H9 (cell line): ENCODE measurements at regions not wholly inside any gene's neighbourhood (a gene's known extent, or its start where the extent isn't known, plus 50 kb on each side); places are given as distances from the start of the nearest gene placed in this dataset.

Experiments
- DNase-seq: peaks from one replicate; pipeline ENCODE4 v3.0.0-alpha.2; 2017
- H2AFZ ChIP-seq: one replicate; pipeline ENCODE4 v1.6.1; 2013; ENCODE audit warnings: mild to moderate bottlenecking, low read length, control low read depth, moderate library complexity
- H2AK5ac ChIP-seq: 2 replicates; pipeline ENCODE4 v1.6.1; 2013; ENCODE audit warnings: low read length, control low read depth, mixed read lengths; ENCODE audit not compliant: insufficient read length
- H2BK120ac ChIP-seq: one replicate; pipeline ENCODE4 v1.6.1; 2013; ENCODE audit warnings: low read depth, mild to moderate bottlenecking, low read length, control low read depth, inconsistent platforms; ENCODE audit not compliant: poor library complexity, severe bottlenecking
- H2BK12ac ChIP-seq: 2 replicates; pipeline ENCODE4 v1.6.1; 2013; ENCODE audit warnings: low read length, control low read depth, mixed read lengths, low read depth; ENCODE audit not compliant: insufficient read length
- H2BK15ac ChIP-seq: 2 replicates; pipeline ENCODE4 v1.6.1; 2013; ENCODE audit warnings: low read depth, low read length, control low read depth
- H2BK20ac ChIP-seq: one replicate; pipeline ENCODE4 v1.6.1; 2013; ENCODE audit warnings: low read depth, mild to moderate bottlenecking, low read length, control low read depth, inconsistent platforms; ENCODE audit not compliant: poor library complexity, severe bottlenecking
- H2BK5ac ChIP-seq: 2 replicates; pipeline ENCODE4 v1.6.1; 2013; ENCODE audit warnings: low read length, control low read depth, mixed read lengths; ENCODE audit not compliant: insufficient read length
- H3K14ac ChIP-seq: 2 replicates; pipeline ENCODE4 v1.6.1; 2013; ENCODE audit warnings: low read length, control low read depth; ENCODE audit not compliant: insufficient read depth
- H3K18ac ChIP-seq: 2 replicates; pipeline ENCODE4 v1.6.1; 2013; ENCODE audit warnings: low read depth, mild to moderate bottlenecking, mixed read lengths, low read length, control low read depth; ENCODE audit not compliant: insufficient read length
- H3K23ac ChIP-seq: 2 replicates; pipeline ENCODE4 v1.6.1; 2013; ENCODE audit warnings: low read length, control low read depth, mixed read lengths, low read depth; ENCODE audit not compliant: insufficient read length
- H3K23me2 ChIP-seq: 2 replicates; pipeline ENCODE4 v1.6.1; 2013; ENCODE audit warnings: low read depth, mild to moderate bottlenecking, mixed read lengths, low read length, control low read depth; ENCODE audit not compliant: insufficient read length, poor library complexity, severe bottlenecking
- H3K27ac ChIP-seq: 2 replicates; pipeline ENCODE4 v1.5.1; 2013; ENCODE audit warnings: low read length, control low read depth, mixed read lengths, low read depth; ENCODE audit not compliant: insufficient read length
- H3K27me3 ChIP-seq: 2 replicates; pipeline ENCODE4 v1.6.1; 2013; ENCODE audit warnings: low read length, control low read depth, inconsistent platforms; ENCODE audit not compliant: insufficient read depth
- H3K4ac ChIP-seq: 2 replicates; pipeline ENCODE4 v1.6.1; 2013; ENCODE audit warnings: low read depth, mild to moderate bottlenecking, control low read depth, inconsistent platforms, low read length, moderate library complexity
- H3K4me1 ChIP-seq: 2 replicates; pipeline ENCODE4 v1.6.1; 2013; ENCODE audit warnings: low read length, control low read depth, inconsistent platforms; ENCODE audit not compliant: insufficient read depth
- H3K4me2 ChIP-seq: 2 replicates; pipeline ENCODE4 v1.6.1; 2013; ENCODE audit warnings: low read length, control low read depth, mixed read lengths; ENCODE audit not compliant: insufficient read length, insufficient read depth
- H3K56ac ChIP-seq: 2 replicates; pipeline ENCODE4 v1.6.1; 2013; ENCODE audit warnings: low read depth, mild to moderate bottlenecking, mixed read lengths, low read length, control low read depth; ENCODE audit not compliant: insufficient read length
- H3K79me1 ChIP-seq: 2 replicates; pipeline ENCODE4 v1.6.1; 2013; ENCODE audit warnings: low read depth, mild to moderate bottlenecking, moderate library complexity, low read length, control low read depth, inconsistent platforms; ENCODE audit not compliant: insufficient read depth, poor library complexity, severe bottlenecking
- H3K79me2 ChIP-seq: 2 replicates; pipeline ENCODE4 v1.6.1; 2013; ENCODE audit warnings: low read length, control low read depth, inconsistent platforms; ENCODE audit not compliant: insufficient read depth
- H3K9ac ChIP-seq: 2 replicates; pipeline ENCODE4 v1.6.1; 2013; ENCODE audit warnings: low read length, control low read depth, mixed read lengths; ENCODE audit not compliant: insufficient read length; ENCODE audit errors: extremely low read depth
- H3K9me3 ChIP-seq: one replicate; pipeline ENCODE4 v1.6.1; 2013; ENCODE audit warnings: low read depth, low read length, inconsistent platforms; ENCODE audit not compliant: control insufficient read depth
- H3T11ph ChIP-seq: one replicate; pipeline ENCODE4 v1.6.1; 2013; ENCODE audit warnings: mild to moderate bottlenecking, low read length, control low read depth, inconsistent platforms
- H4K20me1 ChIP-seq: one replicate; pipeline ENCODE4 v1.6.1; 2013; ENCODE audit not compliant: control insufficient read depth, insufficient read length, insufficient read depth
- H4K5ac ChIP-seq: 2 replicates; pipeline ENCODE4 v1.6.1; 2013; ENCODE audit warnings: low read depth, mild to moderate bottlenecking, mixed read lengths, low read length, control low read depth; ENCODE audit not compliant: insufficient read length
- H4K8ac ChIP-seq: replicated peaks from 2 replicates; pipeline ENCODE4 v1.6.1; 2013; ENCODE audit warnings: low read length, control low read depth, mixed read lengths, low read depth; ENCODE audit not compliant: insufficient read length
- H4K91ac ChIP-seq: 2 replicates; pipeline ENCODE4 v1.6.1; 2013; ENCODE audit warnings: low read depth, mild to moderate bottlenecking, moderate library complexity, mixed read lengths, low read length, control low read depth; ENCODE audit not compliant: insufficient read length
- H3K27ac Mint-ChIP-seq, 3 experiments: 2 replicates in 2 of 3; 3 replicates in 1 of 3; pipeline ENCODE4 v1.8.0; 2020 to 2021; ENCODE audit warnings: mixed read lengths in 3 of 3, mild to moderate bottlenecking in 1 of 3, moderate library complexity in 1 of 3
- H3K27me3 Mint-ChIP-seq: 2 replicates; pipeline ENCODE4 v1.8.0; 2021; ENCODE audit warnings: low read depth, mild to moderate bottlenecking, moderate library complexity, mixed read lengths
- H3K36me3 Mint-ChIP-seq, 3 experiments: 2 replicates in 2 of 3; 3 replicates in 1 of 3; pipeline ENCODE4 v1.8.0; 2020 to 2021; ENCODE audit warnings: low read depth in 3 of 3, mixed read lengths in 3 of 3; ENCODE audit not compliant: insufficient read depth in 1 of 3
- H3K4me1 Mint-ChIP-seq, 2 experiments: 2 replicates each; pipeline ENCODE4 v1.8.0; 2020; ENCODE audit warnings: mixed read lengths in 2 of 2
- H3K4me3 Mint-ChIP-seq, 2 experiments: 2 replicates in 1 of 2; 3 replicates in 1 of 2; pipeline ENCODE4 v1.8.0; 2020 to 2021; ENCODE audit warnings: mild to moderate bottlenecking in 2 of 2, mixed read lengths in 2 of 2, moderate library complexity in 1 of 2
- H3K9me3 Mint-ChIP-seq, 2 experiments: 2 replicates in 1 of 2; 3 replicates in 1 of 2; pipeline ENCODE4 v1.8.0; 2020; ENCODE audit warnings: mild to moderate bottlenecking in 2 of 2, mixed read lengths in 2 of 2, moderate library complexity in 1 of 2
- CTCF ChIP-seq: fragments of 200-600 bp; sonication (generic); conservative IDR thresholded peaks from 3 replicates; pipeline ENCODE4 v1.8.0; 2021; ENCODE audit warnings: antibody characterized with exemption, mild to moderate bottlenecking
- WGBS: extraction: QIAGEN DNeasy Blood & Tissue Kit; methylation state at CpG from one replicate; pipeline ENCODE4 v1.1.7; 2013; ENCODE audit warnings: missing lambda C conversion rate, low lambda C conversion rate, mixed read lengths; ENCODE audit not compliant: insufficient read length; ENCODE audit errors: extremely low coverage; 5-methylcytosine and 5-hydroxymethylcytosine counted together

- WGBS = no CpG with 5 or more reads among the region's 18 CpGs
- no peaks in the 10 kb centered on the region; a peak in 1 of 5 replicates for H3K9me3 Mint-ChIP-seq
- H2BK120ac ChIP-seq = no peak overlapping the region
These were observed 128.0 kb upstream of the NKX1-1 start for GRCh38 chr4:1534095-1534872.

More at GRCh38 chr4:1534095-1534872, 128.0 kb upstream of the NKX1-1 start:
- Histone ChIP-seq H3K4me2 (no peak overlapping the region), H3K79me1 (no peaks in the 10 kb centered on the region), H4K20me1 (no peaks in the 10 kb centered on the region), H3K9me3 (no peaks in the 10 kb centered on the region), H3K79me2 (no peaks in the 10 kb centered on the region), H3K27me3 (no peaks in the 10 kb centered on the region), H2BK5ac (no peak overlapping the region), H4K8ac (no peak overlapping the region), H3K23me2 (no peaks in the 10 kb centered on the region), H2BK15ac (no peak overlapping the region), H3K4ac (no peak overlapping the region), H3K56ac (no peak overlapping the region), H3K23ac (no peak overlapping the region), H3K18ac (no peak overlapping the region), H4K91ac (no peak overlapping the region), H4K5ac (no peak overlapping the region), H2AK5ac (no peak overlapping the region), H3K14ac (no peak overlapping the region), H3T11ph (no peak overlapping the region), H3K4me1 (no peaks in the 10 kb centered on the region), H3K27ac (no peak overlapping the region), H3K9ac (no peak overlapping the region), H2AFZ (no peak overlapping the region), H2BK12ac (no peak overlapping the region), H2BK20ac (no peak overlapping the region)
- H3K36me3 Mint-ChIP-seq = no peaks in the 10 kb centered on the region; a peak in 1 of 7 replicates
- H3K4me3 Mint-ChIP-seq = no peak overlapping the region
- no peaks in the 10 kb centered on the region for H3K4me1 Mint-ChIP-seq
- H3K27ac Mint-ChIP-seq = no peak overlapping the region
- DNase-seq = no peak
- no peak for TF ChIP-seq CTCF
- H3K27me3 Mint-ChIP-seq = peaks cover 12% of the 10 kb centered on the region
